HG03095 (cell line): ENCODE measurements at regions not wholly inside any gene's neighbourhood (a gene's known extent, or its start where the extent isn't known, plus 50 kb on each side); places are given as distances from the start of the nearest gene placed in this dataset.
"Not testable (repeated sequence)": the region's sequence is repeated elsewhere in the genome, so short reads cannot be mapped to it uniquely, and the experiment has no call there.

Experiments
- ATAC-seq: cut with Tn5 transposase; IDR thresholded peaks from one replicate; pipeline ENCODE4 v1.9.1; 2021; ENCODE audit warnings: moderate library complexity; ENCODE audit not compliant: unreplicated experiment

GRCh38 chr9:102405218-102405867 is 589.8 kb upstream of the CYLC2 start:
- no peak for ATAC-seq

- ATAC-seq: no peak
Observed at GRCh38 chr9:102403514-102403913, 591.6 kb upstream of the CYLC2 start.

GRCh38 chr9:102398205-102398604 is 596.9 kb upstream of the CYLC2 start:
- no peak for ATAC-seq

- not testable (repeated sequence) for ATAC-seq
Observed at GRCh38 chr9:102385620-102386019, 609.5 kb upstream of the CYLC2 start.

GRCh38 chr9:102362470-102363132 is 624.2 kb upstream of the GRIN3A start:
- ATAC-seq: no peak

- no peak for ATAC-seq
Observed at GRCh38 chr9:102360846-102361245, 622.4 kb upstream of the GRIN3A start.

GRCh38 chr9:102355982-102356381 is 617.5 kb upstream of the GRIN3A start:
- no peak for ATAC-seq

- ATAC-seq: no peak
Observed at GRCh38 chr9:102354041-102354440, 615.6 kb upstream of the GRIN3A start.

GRCh38 chr9:102337471-102337870 is 599.0 kb upstream of the GRIN3A start:
- not testable (repeated sequence) for ATAC-seq

GRCh38 chr9:102309379-102309778 is 570.9 kb upstream of the GRIN3A start:
- no peak for ATAC-seq

GRCh38 chr9:102295188-102295587 is 556.7 kb upstream of the GRIN3A start:
- ATAC-seq: no peak

GRCh38 chr9:102273952-102274351 is 535.5 kb upstream of the GRIN3A start:
- no peak for ATAC-seq

GRCh38 chr9:102253099-102253498 is 514.7 kb upstream of the GRIN3A start:
- ATAC-seq: no peak

- no peak for ATAC-seq
Observed at GRCh38 chr9:102244916-102245315, 506.5 kb upstream of the GRIN3A start.

- no peak for ATAC-seq
Observed at GRCh38 chr9:102237520-102237919, 499.1 kb upstream of the GRIN3A start.

GRCh38 chr9:102237094-102237493 is 498.6 kb upstream of the GRIN3A start:
- ATAC-seq: no peak

- not testable (repeated sequence) for ATAC-seq
Observed at GRCh38 chr9:102227416-102227815, 489.0 kb upstream of the GRIN3A start.

- no peak for ATAC-seq
Observed at GRCh38 chr9:102225841-102226441, 487.5 kb upstream of the GRIN3A start.

GRCh38 chr9:102223320-102224136 is 485.1 kb upstream of the GRIN3A start:
- ATAC-seq: not testable (repeated sequence)

GRCh38 chr9:102209176-102209575 is 470.7 kb upstream of the GRIN3A start:
- no peak for ATAC-seq

- ATAC-seq: no peak
Observed at GRCh38 chr9:102206432-102206831, 468.0 kb upstream of the GRIN3A start.
